H1 (cell line): ENCODE measurements at regions not wholly inside any gene's neighbourhood (a gene's known extent, or its start where the extent isn't known, plus 50 kb on each side); places are given as distances from the start of the nearest gene placed in this dataset.

Experiments
- CTCF ChIA-PET: fragments of 300-600 bp; sonication (Branson Sonifier 250); formaldehyde crosslinking; loops from one replicate; lab custom pipeline; 2021; ENCODE audit not compliant: partially characterized antibody; lab: Charles Lee
- POLR2A ChIA-PET: fragments of 300-600 bp; sonication (Branson Sonifier 250); formaldehyde crosslinking; loops from one replicate; lab custom pipeline; 2021; ENCODE audit warnings: inconsistent platforms; ENCODE audit not compliant: partially characterized antibody; lab: Charles Lee
- DNase-seq, 2 experiments: peaks; one replicate each; pipeline versions ENCODE4 v3.0.0 to v3.0.0-alpha.2; 2010 to 2022; ENCODE audit warnings: low spot score in 2 of 2, low read depth in 1 of 2, mixed read lengths in 1 of 2
- FAIRE-seq: peaks from 2 replicates; lab custom pipeline; 2011; peaks lifted over from hg19 to GRCh38; lab: Jason Lieb, UNC
- H2AFZ ChIP-seq: 2 replicates; pipeline ENCODE4 v1.8.1; 2012; ENCODE audit warnings: low read length, inconsistent platforms
- H2AK5ac ChIP-seq: 2 replicates; pipeline ENCODE4 v1.6.1; 2013; ENCODE audit warnings: low read depth, low read length
- H2BK120ac ChIP-seq: replicated peaks from 2 replicates; pipeline ENCODE3; 2013; ENCODE audit warnings: low read depth, low read length, inconsistent platforms
- H2BK12ac ChIP-seq: 2 replicates; pipeline ENCODE4 v1.6.1; 2013; ENCODE audit warnings: low read depth, low read length
- H2BK15ac ChIP-seq: 2 replicates; pipeline ENCODE4 v1.6.1; 2013; ENCODE audit warnings: low read length
- H2BK20ac ChIP-seq: 2 replicates; pipeline ENCODE4 v1.6.1; 2013; ENCODE audit warnings: low read length
- H2BK5ac ChIP-seq: 2 replicates; pipeline ENCODE4 v1.6.1; 2013; ENCODE audit warnings: low read depth, low read length
- H3K14ac ChIP-seq: 2 replicates; pipeline ENCODE4 v1.6.1; 2013; ENCODE audit warnings: inconsistent platforms; ENCODE audit not compliant: insufficient read length
- H3K18ac ChIP-seq: 2 replicates; pipeline ENCODE4 v1.6.1; 2013; ENCODE audit warnings: low read length; ENCODE audit errors: extremely low read depth
- H3K23ac ChIP-seq: 2 replicates; pipeline ENCODE4 v1.6.1; 2013; ENCODE audit warnings: inconsistent platforms; ENCODE audit not compliant: insufficient read length
- H3K23me2 ChIP-seq: 2 replicates; pipeline ENCODE4 v1.6.1; 2013; ENCODE audit warnings: low read depth, low read length
- H3K27ac ChIP-seq: 2 replicates; pipeline ENCODE4 v1.6.1; 2011; ENCODE audit warnings: low read depth, low read length, inconsistent platforms
- H3K27me3 ChIP-seq, 4 experiments: replicated peaks in 1 of 4; 1 replicate in 1 of 4; 2 replicates in 3 of 4; pipeline versions ENCODE4 v1.6.1 to v1.8.1; 2011 to 2013; ENCODE audit warnings: low read length in 3 of 4, mild to moderate bottlenecking in 3 of 4, inconsistent platforms in 2 of 4, mixed read lengths in 2 of 4, moderate library complexity in 1 of 4; ENCODE audit not compliant: control insufficient read depth in 3 of 4, insufficient read depth in 3 of 4; ENCODE audit errors: extremely low read depth in 1 of 4
- H3K36me3 ChIP-seq, 4 experiments: 2 replicates each; pipeline versions ENCODE4 v1.6.1 to v1.8.1; 2011 to 2013; ENCODE audit warnings: mild to moderate bottlenecking in 4 of 4, low read length in 3 of 4, moderate library complexity in 2 of 4, control low read depth in 1 of 4, inconsistent platforms in 1 of 4; ENCODE audit not compliant: insufficient read depth in 4 of 4, control insufficient read depth in 2 of 4
- H3K4ac ChIP-seq: replicated peaks from 2 replicates; pipeline ENCODE3; 2013; ENCODE audit warnings: low read length, low read depth, mixed read lengths, inconsistent platforms; ENCODE audit not compliant: insufficient read length
- H3K4me1 ChIP-seq, 4 experiments: replicated peaks in 1 of 4; 1 replicate in 1 of 4; 2 replicates in 3 of 4; pipeline versions ENCODE4 v1.6.1 to v1.8.1; 2011 to 2013; ENCODE audit warnings: low read length in 3 of 4, inconsistent platforms in 2 of 4, mixed read lengths in 1 of 4; ENCODE audit not compliant: insufficient read depth in 4 of 4, control insufficient read depth in 3 of 4
- H3K4me2 ChIP-seq, 2 experiments: 2 replicates each; pipeline versions ENCODE4 v1.6.1 to v1.8.1; 2011 to 2013; ENCODE audit warnings: low read depth in 2 of 2, low read length in 2 of 2, control low read depth in 1 of 2, inconsistent platforms in 1 of 2, mild to moderate bottlenecking in 1 of 2; ENCODE audit not compliant: insufficient read depth in 1 of 2
- H3K4me3 ChIP-seq, 4 experiments: fragments of 200-600, 300-600 bp in 1 of 4; sonication (generic), shearing (Covaris generic), sonication (Bioruptor Twin) in 1 of 4; 2 replicates each; pipeline versions ENCODE4 v1.5.1 to v1.8.1; 2011 to 2016; ENCODE audit warnings: low read length in 4 of 4, low read depth in 3 of 4, control low read depth in 2 of 4, inconsistent platforms in 2 of 4, mild to moderate bottlenecking in 2 of 4, mixed read lengths in 1 of 4, moderate library complexity in 1 of 4; ENCODE audit not compliant: insufficient read depth in 2 of 4; ENCODE audit errors: extremely low read depth in 1 of 4
- H3K56ac ChIP-seq: replicated peaks from 2 replicates; pipeline ENCODE3; 2013; ENCODE audit warnings: low read depth, mild to moderate bottlenecking, mixed read lengths, low read length, inconsistent platforms; ENCODE audit not compliant: insufficient read length
- H3K79me1 ChIP-seq: 2 replicates; pipeline ENCODE4 v1.6.1; 2013; ENCODE audit warnings: low read depth, low read length, control low read depth
- H3K79me2 ChIP-seq, 2 experiments: 2 replicates each; pipeline versions ENCODE4 v1.6.1 to v1.8.1; 2012 to 2013; ENCODE audit warnings: low read length in 2 of 2, mild to moderate bottlenecking in 2 of 2, inconsistent platforms in 1 of 2; ENCODE audit not compliant: insufficient read depth in 2 of 2, control insufficient read depth in 1 of 2
- H3K9ac ChIP-seq, 4 experiments: replicated peaks in 1 of 4; 1 replicate in 1 of 4; 2 replicates in 3 of 4; pipeline versions ENCODE4 v1.6.1 to v1.8.1; 2011 to 2013; ENCODE audit warnings: low read depth in 3 of 4, low read length in 3 of 4, control low read depth in 2 of 4, mild to moderate bottlenecking in 2 of 4, moderate library complexity in 2 of 4, inconsistent platforms in 1 of 4; ENCODE audit errors: extremely low read depth in 1 of 4
- H3K9me3 ChIP-seq, 2 experiments: 2 replicates each; pipeline versions ENCODE4 v1.6.1 to v1.8.1; 2012 to 2013; ENCODE audit warnings: mild to moderate bottlenecking in 2 of 2, moderate library complexity in 2 of 2, control low read depth in 1 of 2, inconsistent platforms in 1 of 2, low read depth in 1 of 2, low read length in 1 of 2, mixed read lengths in 1 of 2; ENCODE audit not compliant: insufficient read depth in 2 of 2
- H4K20me1 ChIP-seq, 2 experiments: replicated peaks in 1 of 2; 2 replicates each; pipeline versions ENCODE3 to v1.8.1; 2011 to 2013; ENCODE audit warnings: inconsistent platforms in 2 of 2, low read length in 2 of 2, mild to moderate bottlenecking in 1 of 2; ENCODE audit not compliant: insufficient read depth in 2 of 2, control insufficient read depth in 1 of 2
- H4K5ac ChIP-seq: 2 replicates; pipeline ENCODE4 v1.6.1; 2013; ENCODE audit warnings: low read length, low read depth, mixed read lengths, inconsistent platforms; ENCODE audit not compliant: insufficient read length
- H4K8ac ChIP-seq: 2 replicates; pipeline ENCODE4 v1.8.0; 2013; ENCODE audit warnings: mild to moderate bottlenecking, moderate library complexity, low read length, inconsistent platforms; ENCODE audit not compliant: insufficient read depth; ENCODE audit errors: extremely low read depth
- H4K91ac ChIP-seq: replicated peaks from 2 replicates; pipeline ENCODE3; 2013; ENCODE audit warnings: low read length, mixed read lengths, inconsistent platforms; ENCODE audit not compliant: insufficient read length
- EP300 ChIP-seq, 2 experiments: IDR thresholded peaks; 1 replicate in 1 of 2; 2 replicates in 1 of 2; pipeline ENCODE4 v1.6.1; 2011 to 2012; ENCODE audit warnings: low read depth in 2 of 2, low read length in 2 of 2, mild to moderate bottlenecking in 2 of 2, borderline replicate concordance in 1 of 2, inconsistent platforms in 1 of 2, moderate library complexity in 1 of 2
- JUND ChIP-seq: IDR thresholded peaks from 2 replicates; pipeline ENCODE4 v1.6.1; 2011; ENCODE audit warnings: mild to moderate bottlenecking, improper control_type of control experiment, low read length
- NRF1 ChIP-seq: IDR thresholded peaks from 2 replicates; pipeline ENCODE4 v1.6.1; 2011; ENCODE audit warnings: mild to moderate bottlenecking, low read depth, low read length, improper control_type of control experiment
- POU5F1 ChIP-seq: IDR thresholded peaks from 2 replicates; pipeline ENCODE4 v1.6.1; 2011; ENCODE audit warnings: low read depth, mild to moderate bottlenecking, low read length, moderate library complexity
- RBBP5 ChIP-seq: IDR thresholded peaks from 2 replicates; pipeline ENCODE4 v1.7.1; 2012; ENCODE audit warnings: low read depth, mild to moderate bottlenecking, inconsistent platforms, low read length, moderate library complexity, borderline replicate concordance
- SAP30 ChIP-seq: fragments of 300-600 bp; sonication (generic); IDR thresholded peaks from 2 replicates; pipeline ENCODE4 v1.7.1; 2012; ENCODE audit warnings: low read length, moderate library complexity, mild to moderate bottlenecking, inconsistent platforms; ENCODE audit not compliant: insufficient read depth, insufficient replicate concordance
- SP4 ChIP-seq: IDR thresholded peaks from 2 replicates; pipeline ENCODE4 v1.6.1; 2012; ENCODE audit warnings: low read length, inconsistent platforms
- TAF7 ChIP-seq: optimal IDR thresholded peaks from 2 replicates; pipeline ENCODE3; 2011; ENCODE audit warnings: low read depth, mild to moderate bottlenecking, inconsistent platforms, low read length, moderate library complexity, borderline replicate concordance
- TBP ChIP-seq: IDR thresholded peaks from 2 replicates; pipeline ENCODE4 v1.6.1; 2011; ENCODE audit warnings: low read depth, low read length, improper control_type of control experiment
- YY1 ChIP-seq: IDR thresholded peaks from 2 replicates; pipeline ENCODE4 v1.6.1; 2011; ENCODE audit warnings: low read depth, mild to moderate bottlenecking, low read length
- WGBS, 2 experiments: shearing (Covaris generic) in 1 of 2; methylation state at CpG; one replicate each; pipeline versions ENCODE4 v1.1.6 to v1.1.7; 2013 to 2015; ENCODE audit warnings: low lambda C conversion rate in 2 of 2, mixed read lengths in 2 of 2, inconsistent platforms in 1 of 2, low coverage in 1 of 2, missing lambda C conversion rate in 1 of 2; ENCODE audit not compliant: insufficient replicate concordance in 2 of 2, insufficient coverage in 1 of 2, insufficient read length in 1 of 2; ENCODE audit errors: extremely low coverage in 1 of 2, missing lambda C conversion rate in 1 of 2; 5-methylcytosine and 5-hydroxymethylcytosine counted together
- TF ChIP-seq, protein P1 (sequence below): IDR thresholded peaks from 2 replicates; pipeline ENCODE4 v1.6.1; 2012; ENCODE audit warnings: inconsistent platforms

DNA sequence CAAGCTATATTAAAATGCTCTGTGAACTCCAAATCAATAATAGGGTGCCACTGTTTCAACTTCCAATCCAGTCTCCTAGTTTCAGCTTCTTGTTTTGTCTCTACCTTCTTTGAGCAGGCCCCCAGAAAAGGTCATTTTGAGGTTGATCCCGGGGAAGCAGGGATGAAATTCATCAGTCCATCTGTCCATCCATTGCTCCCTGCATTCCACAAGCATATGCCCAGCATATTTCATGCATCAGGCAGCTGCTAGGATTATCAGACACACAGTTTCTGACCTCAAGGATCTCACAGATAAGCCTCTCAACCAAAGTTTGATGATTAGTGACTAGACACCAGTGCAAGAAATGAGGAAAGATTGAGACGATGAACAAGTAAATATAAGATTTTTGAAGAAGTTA lies 186.6 kb upstream of the PDE1C start:
- no peak overlapping the region for H4K91ac ChIP-seq
- no peak overlapping the region for H3K14ac ChIP-seq
- no peak for FAIRE-seq
- H2BK12ac ChIP-seq, result no peak overlapping the region
- no peak overlapping the region for H3K23ac ChIP-seq
- H4K5ac ChIP-seq, result no peak overlapping the region
- no peak overlapping the region for H2BK120ac ChIP-seq
- H2BK15ac ChIP-seq, result no peak overlapping the region
- H3K9me3 ChIP-seq, result no peaks in the 10 kb centered on the region
- no peak overlapping the region for H3K18ac ChIP-seq
- H3K56ac ChIP-seq, result no peak overlapping the region
- no peak for TF ChIP-seq TAF7
- no peak for TF ChIP-seq TBP
- no peak for TF ChIP-seq RBBP5
- TF ChIP-seq, protein P1, sequence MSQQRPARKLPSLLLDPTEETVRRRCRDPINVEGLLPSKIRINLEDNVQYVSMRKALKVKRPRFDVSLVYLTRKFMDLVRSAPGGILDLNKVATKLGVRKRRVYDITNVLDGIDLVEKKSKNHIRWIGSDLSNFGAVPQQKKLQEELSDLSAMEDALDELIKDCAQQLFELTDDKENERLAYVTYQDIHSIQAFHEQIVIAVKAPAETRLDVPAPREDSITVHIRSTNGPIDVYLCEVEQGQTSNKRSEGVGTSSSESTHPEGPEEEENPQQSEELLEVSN, result no peak
- no peak for TF ChIP-seq EP300 (IDR thresholded peaks at IDR 0.05; ENCODE audit: borderline replicate concordance in 1 of 2, low read depth in 2 of 2, low read length in 2 of 2)
- no peak for TF ChIP-seq SP4
- no peak for TF ChIP-seq NRF1
- TF ChIP-seq YY1, result no peak
- no peak for TF ChIP-seq SAP30
- TF ChIP-seq POU5F1, result no peak
- no peak for TF ChIP-seq JUND
- H4K8ac ChIP-seq, result no peak overlapping the region
- H3K4ac ChIP-seq, result no peak overlapping the region
- H2BK20ac ChIP-seq, result no peak overlapping the region
- H3K4me2 ChIP-seq, result no peak overlapping the region
- CTCF ChIA-PET, result interaction anchor here (1.3 to 2.4 kb wide), 5 partner anchors 9 to 91 kb away, joined by 4 to 14 read pairs (median 6); no protein-coding TSS in a partner anchor
- no peak overlapping the region for H3K9ac ChIP-seq
- DNase-seq, result no peak
- WGBS, 2 experiments, result 86% methylated on average over 2 of the region's 2 CpGs; no CpG with 5 or more reads in 1 of the 2 experiments
- no peaks in the 10 kb centered on the region for H4K20me1 ChIP-seq
- no peak overlapping the region for H3K27ac ChIP-seq
- no peaks in the 10 kb centered on the region for H3K23me2 ChIP-seq
- H2BK5ac ChIP-seq, result no peak overlapping the region
- no peak overlapping the region for H2AK5ac ChIP-seq
- H3K4me3 ChIP-seq, result no peak overlapping the region
- H3K79me1 ChIP-seq, result no peaks in the 10 kb centered on the region
- H3K36me3 ChIP-seq, result no peaks in the 10 kb centered on the region
- H2AFZ ChIP-seq, result no peak overlapping the region
- no peaks in the 10 kb centered on the region for H3K79me2 ChIP-seq
- H3K27me3 ChIP-seq, result no peaks in the 10 kb centered on the region; a peak in 1 of 7 replicates
- POLR2A ChIA-PET, result interaction anchor here (0.9 kb wide), 1 partner anchor 24 kb away, joined by 5 read pairs; no protein-coding TSS in a partner anchor
- peaks cover 0 to 2% (median 1%) of the 10 kb centered on the region in 4 experiments; a peak in 3 of 7 replicates for H3K4me1 ChIP-seq
